ENCODE measurements at regions not wholly inside any gene's neighbourhood (a gene's known extent, or its start where the extent isn't known, plus 50 kb on each side); places are given as distances from the start of the nearest gene placed in this dataset.
"Not testable (repeated sequence)": the region's sequence is repeated elsewhere in the genome, so short reads cannot be mapped to it uniquely, and the experiment has no call there.

GRCh38 chr5:159458217-159458711, 128.0 kb upstream of the IL12B start:
- DNase-seq: no peak

GRCh38 chr5:159459132-159459627, 128.9 kb upstream of the IL12B start:
- no peak for DNase-seq

DNA sequence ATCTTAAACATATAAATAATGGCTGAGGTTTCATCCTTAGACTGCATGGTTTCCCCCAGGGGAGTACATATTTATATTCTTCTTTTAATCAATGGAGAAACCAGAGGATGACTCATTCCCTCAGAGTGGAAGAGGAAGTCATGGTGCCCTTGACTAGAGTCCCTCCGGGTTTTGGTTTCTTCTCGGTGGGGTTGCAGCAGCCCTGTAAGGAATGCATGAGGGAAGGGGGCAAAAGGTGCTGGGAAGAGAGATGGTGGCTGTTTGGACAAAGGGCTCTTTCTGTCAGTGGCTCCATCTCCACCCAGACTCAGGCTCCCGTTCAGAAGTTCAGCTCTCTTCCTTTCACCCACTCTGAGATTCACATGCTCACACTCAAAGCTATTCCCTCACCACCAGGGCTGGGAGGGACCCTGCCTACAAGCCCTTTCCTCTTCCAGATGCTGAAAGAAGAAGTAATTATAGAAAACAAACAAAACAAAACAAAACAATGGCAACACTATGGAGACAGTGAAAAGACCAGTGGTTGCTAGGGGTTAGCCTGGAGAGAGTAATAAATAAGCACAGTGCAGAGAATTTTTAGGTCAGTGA, 129.8 kb upstream of the IL12B start:
- no peak for DNase-seq

DNA sequence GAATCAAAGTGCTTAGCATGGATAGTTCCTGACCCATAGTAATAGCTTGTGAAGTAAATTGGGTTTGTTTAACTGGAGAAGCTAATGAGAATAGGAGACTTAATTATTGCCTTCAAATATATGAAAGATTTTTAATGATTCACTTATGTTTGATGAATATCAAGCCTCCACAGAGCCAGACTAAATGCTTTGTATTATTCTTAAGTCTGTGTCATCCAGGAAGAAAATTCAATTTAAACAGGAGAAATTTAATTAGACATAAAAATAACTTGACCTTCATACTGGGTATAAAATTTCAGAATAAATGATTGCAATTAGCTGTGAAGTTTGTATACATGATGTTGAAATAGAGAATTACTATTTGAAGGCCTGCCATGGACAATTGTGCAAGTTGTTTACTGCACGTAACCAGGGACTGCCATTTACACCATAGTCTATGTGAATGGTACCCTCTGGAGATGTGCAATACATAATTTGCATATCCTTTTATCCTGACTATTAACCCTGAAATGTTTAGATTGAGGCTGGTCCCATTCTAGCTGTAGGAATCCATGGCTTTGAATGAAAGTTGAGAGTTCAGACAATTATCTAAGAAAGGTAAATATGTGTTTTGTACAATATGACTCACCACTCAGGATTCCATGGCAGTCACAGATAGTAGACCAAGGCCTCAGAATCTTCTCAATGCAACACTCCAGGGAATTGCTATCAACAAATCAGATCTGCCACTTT, 133.5 kb upstream of the IL12B start:
- DNase-seq: no peak

DNA sequence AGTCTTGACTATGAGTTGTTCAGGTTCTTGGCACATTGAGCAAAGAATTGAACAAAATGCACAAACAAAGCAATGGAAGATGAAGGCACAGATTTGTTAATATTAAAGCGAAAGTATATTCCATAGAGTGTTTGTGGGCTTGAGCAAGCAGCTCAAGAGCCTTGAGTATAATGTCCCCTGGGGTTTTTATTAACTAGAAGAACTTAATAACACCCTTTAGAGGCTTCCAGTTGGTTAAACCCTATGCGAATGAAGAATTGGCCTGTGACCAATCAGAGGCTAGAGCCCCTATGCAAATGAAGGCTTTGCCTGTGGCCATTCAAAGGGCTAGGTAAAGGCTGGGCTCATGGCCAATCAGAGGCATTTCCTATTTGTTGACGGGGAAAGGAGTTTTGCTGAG, 135.3 kb upstream of the IL12B start:
- no peak for DNase-seq

- DNase-seq: no peak
These were observed 137.4 kb upstream of the IL12B start for GRCh38 chr5:159467666-159468065.

- DNase-seq: no peak
These were observed 139.4 kb upstream of the IL12B start for GRCh38 chr5:159469496-159470372.

DNA sequence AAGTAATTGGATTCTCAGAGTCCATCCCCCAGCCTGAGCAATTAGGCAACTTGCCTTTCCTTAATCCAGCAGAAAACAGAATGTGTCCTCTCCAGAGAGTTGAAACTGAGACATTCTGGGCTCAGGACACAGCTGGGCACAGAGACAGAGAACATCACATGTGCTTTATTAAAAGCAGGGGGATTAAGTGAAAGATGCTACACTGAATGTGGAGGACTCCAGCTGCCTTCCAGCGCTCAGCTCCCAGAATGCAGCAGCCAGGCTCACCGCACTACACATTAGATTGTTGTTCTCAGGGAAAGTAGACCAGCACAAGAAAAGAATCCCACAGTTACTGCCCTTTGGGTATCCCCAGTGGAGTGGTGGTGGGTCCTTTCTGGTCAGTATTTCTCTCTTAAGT, 141.6 kb upstream of the IL12B start:
- no peak for DNase-seq

GRCh38 chr5:159475026-159475425, 144.7 kb upstream of the IL12B start:
- no peak for DNase-seq

DNA sequence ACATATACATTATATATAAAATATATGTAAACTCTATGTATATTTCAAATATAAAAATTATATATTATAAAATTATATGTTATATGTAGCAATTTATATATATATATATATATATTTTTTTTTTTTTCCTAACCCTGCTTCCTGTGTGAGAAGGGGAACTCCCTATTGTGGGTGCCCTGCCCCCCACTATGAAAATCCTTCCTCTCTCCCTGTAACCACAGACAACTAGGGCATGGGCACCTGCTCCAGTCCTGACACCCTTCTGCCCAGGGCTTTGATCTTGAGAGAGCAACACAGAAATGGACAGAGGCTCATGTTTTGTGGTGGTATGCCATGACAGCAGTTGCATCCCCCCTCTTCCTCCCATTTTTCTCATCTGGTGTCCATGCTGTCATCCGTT, 148.7 kb upstream of the IL12B start:
- DNase-seq: no peak

GRCh38 chr5:159480849-159481248, 150.6 kb upstream of the IL12B start:
- no peak for DNase-seq

- DNase-seq: no peak
These were observed 151.5 kb upstream of the IL12B start for GRCh38 chr5:159481751-159482150.

GRCh38 chr5:159486836-159487235, 156.5 kb upstream of the IL12B start:
- no peak for DNase-seq

DNA sequence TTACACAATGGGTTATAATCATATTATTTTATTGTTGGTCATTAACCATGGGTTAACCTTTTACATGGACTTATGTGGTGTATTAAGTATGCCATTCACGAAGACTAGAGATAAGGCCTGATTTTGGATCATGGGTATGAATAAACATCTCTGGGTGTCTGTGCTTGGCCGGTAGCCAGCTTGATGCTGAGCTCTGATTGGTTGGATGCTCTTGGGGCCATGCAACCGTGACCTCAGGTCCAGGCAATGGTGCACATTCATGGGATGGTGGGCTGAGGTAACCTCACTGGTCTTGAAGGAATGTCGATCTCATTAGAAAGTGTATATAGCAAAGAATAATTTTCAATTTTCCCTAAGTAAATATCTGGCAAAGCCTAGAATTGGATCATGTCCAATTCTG, 158.2 kb upstream of the IL12B start:
- DNase-seq: no peak

DNA sequence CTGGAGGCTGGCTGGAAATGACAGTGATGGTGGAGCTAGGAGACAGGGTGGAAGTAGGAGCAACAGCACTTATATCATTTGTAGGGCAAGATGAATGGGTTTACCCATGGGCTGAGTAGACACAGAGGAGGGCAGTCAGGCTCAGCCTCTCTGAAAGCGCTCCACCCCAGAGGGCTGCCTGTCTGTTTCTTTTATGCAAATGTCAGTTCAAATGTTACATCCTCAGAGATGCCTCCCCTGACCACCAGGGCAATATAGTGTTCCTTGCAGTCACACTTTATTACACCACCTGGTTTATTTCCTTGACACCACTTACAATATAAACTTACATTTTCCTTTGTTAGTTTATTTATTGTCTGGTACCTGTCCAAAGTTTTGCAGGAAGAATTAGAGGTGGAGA, 159.5 kb upstream of the IL12B start:
- no peak for DNase-seq

- no peak for DNase-seq
These were observed 160.2 kb upstream of the IL12B start for GRCh38 chr5:159490507-159490906.

- DNase-seq: no peak
These were observed 163.4 kb upstream of the IL12B start for GRCh38 chr5:159493696-159494095.

DNA sequence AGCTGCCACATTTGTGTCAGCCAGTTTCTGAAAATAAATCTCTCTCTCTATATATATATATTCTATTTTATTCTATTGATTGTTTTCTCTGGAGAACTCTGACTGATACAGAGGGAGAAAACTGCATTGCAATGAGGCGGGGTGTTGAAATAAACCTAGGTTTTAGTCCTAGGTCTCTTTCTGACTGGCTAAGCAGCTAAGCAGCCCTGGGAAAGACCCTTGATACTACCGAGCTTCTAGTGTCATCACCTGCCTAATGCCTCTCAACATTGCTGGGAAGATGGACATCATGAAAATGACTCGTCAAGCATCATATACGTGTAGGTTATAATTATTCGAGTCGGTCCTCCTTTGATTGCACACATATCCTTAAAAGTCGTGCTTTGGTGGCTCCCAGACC, 166.5 kb upstream of the IL12B start:
- DNase-seq: no peak

GRCh38 chr5:159497221-159497620, 166.9 kb upstream of the IL12B start:
- DNase-seq: no peak

DNA sequence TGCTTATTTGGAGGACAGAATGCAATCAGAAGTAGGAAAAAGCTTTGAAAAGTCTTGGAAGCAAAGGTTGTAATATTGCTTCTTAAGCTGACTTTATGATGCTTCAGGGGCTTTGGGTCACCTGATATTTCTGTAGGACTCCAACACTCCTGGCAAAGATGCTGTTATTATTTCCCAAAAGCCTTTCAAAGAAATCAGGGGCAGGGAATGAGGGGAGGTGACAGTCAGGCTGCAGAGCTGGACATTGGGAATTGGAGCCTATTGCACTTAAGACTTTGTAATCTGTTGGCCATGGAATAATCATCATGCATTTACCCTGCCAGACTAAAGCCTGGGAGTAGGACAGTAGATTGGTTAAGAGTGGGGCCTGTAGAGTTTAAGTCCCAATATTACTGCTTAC, 168.3 kb upstream of the IL12B start:
- DNase-seq: no peak

- not testable (repeated sequence) for DNase-seq
These were observed 171.8 kb upstream of the IL12B start for GRCh38 chr5:159502116-159502515.

DNA sequence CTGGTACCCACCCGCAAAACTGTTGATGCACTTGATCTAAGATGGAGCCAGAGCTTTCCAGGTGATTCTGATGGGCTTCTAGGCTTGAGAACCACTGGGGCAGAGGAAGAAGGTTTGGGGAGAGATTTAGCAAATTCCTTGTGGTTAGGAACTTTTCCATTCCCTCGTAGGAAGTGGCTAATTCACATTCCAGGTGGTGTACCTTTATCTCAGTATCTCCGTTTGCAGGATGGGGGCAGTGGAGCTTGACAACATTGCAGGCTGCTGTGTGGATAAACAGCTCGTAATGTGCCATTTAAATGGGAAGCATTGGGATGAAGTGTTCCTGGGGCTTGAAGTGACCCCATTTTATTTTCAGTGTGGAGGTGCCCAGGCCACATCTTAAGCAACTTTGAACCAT, 172.9 kb upstream of the IL12B start:
- DNase-seq: no peak

DNA sequence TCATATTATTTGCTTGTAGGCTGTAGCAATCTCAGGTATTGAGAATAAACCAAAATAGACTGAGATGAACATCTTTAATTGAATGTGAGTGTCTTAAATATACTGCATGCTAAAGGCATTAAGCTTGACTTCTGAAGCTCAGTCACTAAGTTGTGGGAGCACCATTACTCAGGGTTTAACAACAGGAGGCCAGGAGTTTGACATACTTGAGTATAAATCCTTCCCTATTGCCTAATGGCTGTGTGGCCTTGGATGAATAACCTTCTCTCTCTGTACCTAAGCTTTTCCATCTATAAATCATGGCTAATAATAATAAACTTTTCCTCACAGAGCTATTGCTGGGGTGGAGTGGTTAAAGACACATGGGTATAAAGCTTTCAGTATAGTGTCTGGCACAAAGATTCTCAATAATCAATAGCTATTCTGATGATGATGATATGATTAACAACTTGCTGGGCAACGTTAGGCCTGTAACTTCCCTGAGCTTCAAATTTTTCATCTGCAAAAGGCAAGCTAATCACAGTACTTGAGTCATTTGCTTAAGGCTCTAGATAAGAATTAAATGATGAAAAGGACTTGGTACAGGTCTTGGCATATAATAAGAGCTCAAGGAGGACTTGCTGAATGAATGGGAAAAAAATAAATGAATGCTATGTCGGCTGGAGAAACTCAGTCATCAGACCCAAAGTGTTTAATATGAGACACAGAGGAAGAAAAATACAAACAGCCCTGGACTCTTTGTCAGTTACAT, 174.0 kb upstream of the IL12B start:
- DNase-seq: no peak

Measured in activated CD4-positive, alpha-beta T cell treated with anti-CD3 and anti-CD28 coated beads, Interleukin-2, amount 50 U/mL, for 1 hour (primary cell).